ENCODE measurements at regions not wholly inside any gene's neighbourhood (a gene's known extent, or its start where the extent isn't known, plus 50 kb on each side); places are given as distances from the start of the nearest gene placed in this dataset.

GRCh38 chr22:48644108-48644507 is 1183.6 kb downstream of the BRD1 start:
- H3K36me3 ChIP-seq, result no peaks in the 10 kb centered on the region
- no peak for TF ChIP-seq CTCF (IDR thresholded peaks at IDR 0.05)
- H3K9me3 ChIP-seq, result no peaks in the 10 kb centered on the region
- no peaks in the 10 kb centered on the region for H3K4me1 ChIP-seq
- H3K27me3 ChIP-seq, result no peaks in the 10 kb centered on the region
- DNase-seq (ENCODE audit: low spot score), result no peak
- H3K4me3 ChIP-seq, result no peak overlapping the region
- H3K27ac ChIP-seq, result no peak overlapping the region

GRCh38 chr22:48643066-48643731 is 1184.5 kb downstream of the BRD1 start:
- Histone ChIP-seq H3K27ac (no peak overlapping the region), H3K4me1 (no peaks in the 10 kb centered on the region), H3K4me3 (no peak overlapping the region), H3K27me3 (no peaks in the 10 kb centered on the region), H3K36me3 (no peaks in the 10 kb centered on the region), H3K9me3 (no peaks in the 10 kb centered on the region)
- no peak for DNase-seq (ENCODE audit: low spot score)
- no peak for TF ChIP-seq CTCF (IDR thresholded peaks at IDR 0.05)

- no peaks in the 10 kb centered on the region for H3K27me3 ChIP-seq
- H3K4me1 ChIP-seq, result no peaks in the 10 kb centered on the region
- no peak for TF ChIP-seq CTCF (IDR thresholded peaks at IDR 0.05)
- no peak overlapping the region for H3K27ac ChIP-seq
- no peaks in the 10 kb centered on the region for H3K36me3 ChIP-seq
- H3K4me3 ChIP-seq, result no peak overlapping the region
- no peak for DNase-seq (ENCODE audit: low spot score)
- no peaks in the 10 kb centered on the region for H3K9me3 ChIP-seq
Measured at GRCh38 chr22:48642550-48642949, 1185.1 kb downstream of the BRD1 start.

GRCh38 chr22:48641906-48642475 is 1185.7 kb downstream of the BRD1 start:
- no peak overlapping the region for H3K27ac ChIP-seq
- no peaks in the 10 kb centered on the region for H3K27me3 ChIP-seq
- no peaks in the 10 kb centered on the region for H3K9me3 ChIP-seq
- no peak for DNase-seq (ENCODE audit: low spot score)
- TF ChIP-seq CTCF (IDR thresholded peaks at IDR 0.05), result no peak
- H3K36me3 ChIP-seq, result no peaks in the 10 kb centered on the region
- no peak overlapping the region for H3K4me3 ChIP-seq
- no peaks in the 10 kb centered on the region for H3K4me1 ChIP-seq

- no peak for DNase-seq (ENCODE audit: low spot score)
- no peak for TF ChIP-seq CTCF (IDR thresholded peaks at IDR 0.05)
- no peaks in the 10 kb centered on the region for H3K4me1 ChIP-seq
Measured at GRCh38 chr22:48640890-48641841, 1186.5 kb downstream of the BRD1 start.

More at GRCh38 chr22:48640890-48641841, 1186.5 kb downstream of the BRD1 start:
- no peak overlapping the region for H3K27ac ChIP-seq
- H3K4me3 ChIP-seq, result no peak overlapping the region
- no peaks in the 10 kb centered on the region for H3K36me3 ChIP-seq
- no peaks in the 10 kb centered on the region for H3K27me3 ChIP-seq
- no peaks in the 10 kb centered on the region for H3K9me3 ChIP-seq

Data from right atrium auricular region (tissue), 2 donors.